K562 (cell line): ENCODE measurements at regions not wholly inside any gene's neighbourhood (a gene's known extent, or its start where the extent isn't known, plus 50 kb on each side); places are given as distances from the start of the nearest gene placed in this dataset.

Experiments
- DACH1 ChIP-seq: fragments of 450-650 bp; IDR thresholded peaks from 2 replicates; pipeline ENCODE4 v1.6.1; 2018; ENCODE audit not compliant: partially characterized antibody
- ESRRA ChIP-seq: fragments of 450-650 bp; IDR thresholded peaks from 2 replicates; pipeline ENCODE4 v1.6.1; 2014; ENCODE audit warnings: low read depth, mild to moderate bottlenecking, moderate library complexity, borderline replicate concordance
- MGA ChIP-seq: fragments of 450-650 bp; IDR thresholded peaks from 2 replicates; pipeline ENCODE4 v1.6.1; 2016; ENCODE audit warnings: mild to moderate bottlenecking, moderate library complexity
- NFE2L1 ChIP-seq: fragments of 450-650 bp; IDR thresholded peaks from 2 replicates; pipeline ENCODE4 v1.6.1; 2016; ENCODE audit warnings: missing genetic modification characterization, low read depth, mild to moderate bottlenecking, missing compliant biosample characterization, moderate library complexity, borderline replicate concordance
- PRPF4 ChIP-seq: fragments of 200-400 bp; formaldehyde crosslinking; IDR thresholded peaks from one replicate; pipeline ENCODE4 v1.6.1; 2017; ENCODE audit warnings: low read length, low read depth, mild to moderate bottlenecking; ENCODE audit not compliant: insufficient read depth, poor library complexity, severe bottlenecking
- ZSCAN32 ChIP-seq: fragments of 450-650 bp; formaldehyde crosslinking; IDR thresholded peaks from 2 replicates; pipeline ENCODE4 v1.4.0; 2020; ENCODE audit warnings: mild to moderate bottlenecking, moderate library complexity

GRCh38 chr12:69085852-69086251 is 152.9 kb upstream of the CPM start (continued):
- no peak for TF ChIP-seq MGA
- no peak for TF ChIP-seq ZSCAN32 (CRISPR knock-in tag)
- TF ChIP-seq NFE2L1: no peak
- TF ChIP-seq PRPF4: no peak
- no peak for TF ChIP-seq DACH1
- TF ChIP-seq ESRRA: no peak
- TF ChIP-seq, all 486 proteins: peak for 0
